OCI-LY3 (cell line): ENCODE measurements at regions not wholly inside any gene's neighbourhood (a gene's known extent, or its start where the extent isn't known, plus 50 kb on each side); places are given as distances from the start of the nearest gene placed in this dataset.

Experiments used
- CTCF ChIP-seq: fragments of 200-600, 300-600 bp; sonication (generic); IDR thresholded peaks from 2 replicates; pipeline ENCODE4 v1.5.1; 2014; ENCODE audit warnings: antibody characterized with exemption, low read length, low read depth
- EZH2phosphoT487 ChIP-seq: fragments of 200-600 bp; shearing (Covaris generic); IDR thresholded peaks from 2 replicates; pipeline ENCODE4 v1.6.1; 2018; ENCODE audit warnings: antibody characterized with exemption, mixed run types, low read depth

- TF ChIP-seq CTCF (no peak), EZH2phosphoT487 (no peak)
Measured at GRCh38 chr18:55875371-55875901, 287.4 kb upstream of the TCF4 start.
